ENCODE measurements at regions not wholly inside any gene's neighbourhood (a gene's known extent, or its start where the extent isn't known, plus 50 kb on each side); places are given as distances from the start of the nearest gene placed in this dataset.

GRCh38 chr13:31049083-31049482, 112.6 kb downstream of the HSPH1 start:
- no peak for DNase-seq (ENCODE audit: low read depth)

- DNase-seq (ENCODE audit: low read depth): peak; percentile 22
Observed at GRCh38 chr13:31048521-31048920, 113.2 kb downstream of the HSPH1 start.

- peak; percentile 6 for DNase-seq (ENCODE audit: low read depth)
Observed at GRCh38 chr13:31046711-31047279, 114.3 kb downstream of the TEX26 start.

DNA sequence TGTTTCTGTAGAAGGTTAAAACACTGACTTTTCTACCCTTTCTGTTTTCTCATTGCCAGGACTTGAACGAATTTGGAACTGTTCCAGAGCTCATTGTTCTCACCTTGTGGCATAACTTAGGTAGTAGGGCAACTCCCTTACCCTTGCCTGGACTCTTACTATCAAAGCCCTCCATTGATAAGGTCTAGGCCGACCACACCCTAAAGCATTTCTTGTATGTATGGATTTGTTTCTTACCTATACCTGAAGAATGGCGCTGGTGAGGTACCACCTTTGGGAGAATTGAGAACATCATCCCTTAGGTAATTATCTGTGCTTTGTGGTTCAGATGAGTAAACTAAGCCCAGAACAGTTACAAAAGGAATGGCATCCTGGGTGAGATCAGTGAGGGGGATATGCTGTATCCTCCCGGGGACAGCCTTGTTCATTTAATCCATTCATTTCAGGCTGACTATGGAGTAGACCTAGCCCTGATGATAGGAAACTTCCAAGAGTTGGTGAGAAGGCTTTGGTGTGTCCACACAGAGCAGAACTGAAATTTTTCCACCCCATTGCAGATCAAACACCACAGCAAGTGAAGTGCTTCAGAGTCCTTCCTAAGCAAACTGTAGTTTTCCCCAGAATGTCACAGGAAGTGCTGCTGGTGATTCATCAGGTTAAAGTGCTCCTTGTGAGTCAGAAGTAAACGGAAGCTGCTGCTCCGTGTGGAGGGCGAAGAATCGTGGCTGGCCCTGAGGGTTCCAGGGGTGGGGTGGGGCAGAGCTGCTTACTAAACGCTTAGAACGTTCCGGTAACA, 113.0 kb downstream of the TEX26 start:
- peak; percentile 99 for DNase-seq (ENCODE audit: low read depth)

DNA sequence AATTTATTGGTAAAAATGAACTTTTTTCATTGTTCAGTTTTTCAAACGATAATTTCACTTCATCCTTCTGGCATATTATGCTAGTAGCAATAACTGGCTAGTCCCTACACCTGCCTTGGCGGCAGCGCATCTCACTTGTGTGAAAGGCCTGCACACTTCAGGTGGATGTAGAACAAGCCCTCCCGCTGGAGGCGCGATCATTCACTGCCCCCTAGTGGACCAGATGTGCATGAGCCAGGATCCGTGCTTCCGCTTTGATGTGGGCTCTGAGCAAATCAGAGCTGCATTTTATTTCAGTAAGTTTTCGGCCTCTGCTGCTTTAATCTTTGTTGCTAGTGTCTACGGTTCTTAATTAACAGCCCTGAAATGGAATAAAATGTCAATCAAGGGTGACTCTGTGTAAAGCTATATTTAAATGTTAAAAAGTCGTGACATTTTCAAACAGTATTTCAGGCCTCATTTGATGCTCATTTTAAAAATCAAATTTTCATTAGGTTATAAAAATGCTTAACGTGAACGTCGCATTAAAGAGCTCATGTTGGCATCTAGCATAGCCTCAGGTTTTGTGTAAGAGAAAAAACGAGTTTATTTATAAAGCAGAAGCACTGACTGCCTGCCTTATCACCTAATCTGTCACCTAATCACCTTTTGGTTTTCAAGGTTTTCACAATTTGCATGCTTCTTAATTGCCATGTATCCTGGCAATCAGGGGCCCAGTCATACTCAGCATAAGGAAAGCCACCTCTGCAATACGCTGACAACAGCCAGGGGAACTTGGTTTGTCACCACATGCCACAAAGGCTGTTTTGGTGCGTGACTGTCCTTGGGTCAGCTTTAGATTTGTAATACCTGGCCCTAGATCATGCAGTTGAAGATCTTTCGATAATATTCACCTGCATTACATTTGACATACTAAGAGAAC, 112.2 kb downstream of the TEX26 start:
- peak; percentile 85 for DNase-seq (ENCODE audit: low read depth)

GRCh38 chr13:31043957-31044356, 111.5 kb downstream of the TEX26 start:
- DNase-seq (ENCODE audit: low read depth): no peak

DNA sequence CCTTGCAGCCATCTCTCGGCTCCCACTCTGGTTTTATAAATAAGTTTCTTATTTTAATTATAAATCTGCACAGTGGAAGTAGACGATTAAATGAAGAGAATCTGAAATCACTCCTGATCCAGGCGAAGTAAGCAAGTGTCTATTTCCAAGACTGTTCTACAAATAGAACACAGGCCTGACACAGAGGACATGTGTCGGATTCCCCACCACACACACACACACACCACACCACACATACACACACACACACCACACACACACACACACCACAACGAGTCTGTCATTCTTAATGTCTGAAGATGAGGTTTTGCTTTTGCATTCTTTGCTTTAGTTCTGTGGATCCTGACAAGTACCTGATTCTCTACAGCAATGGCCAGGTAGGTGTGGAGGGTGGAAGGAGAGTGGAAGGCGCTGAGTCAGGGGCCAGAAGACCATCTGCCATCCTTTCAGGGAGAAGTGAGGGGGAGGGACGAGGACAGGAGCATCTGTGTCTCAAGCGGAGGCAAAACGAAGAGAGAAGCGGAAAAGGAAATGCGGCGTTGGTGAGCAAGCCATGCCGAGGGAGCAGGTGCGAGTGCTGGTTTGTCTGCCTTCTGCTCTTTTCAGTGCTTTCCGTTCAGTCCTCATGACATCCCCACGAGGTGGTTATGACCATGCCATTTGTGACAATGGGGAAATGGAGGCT, 110.2 kb downstream of the TEX26 start:
- DNase-seq (ENCODE audit: low read depth): no peak

- no peak for DNase-seq (ENCODE audit: low read depth)
Observed at GRCh38 chr13:31042049-31042448, 109.6 kb downstream of the TEX26 start.

DNA sequence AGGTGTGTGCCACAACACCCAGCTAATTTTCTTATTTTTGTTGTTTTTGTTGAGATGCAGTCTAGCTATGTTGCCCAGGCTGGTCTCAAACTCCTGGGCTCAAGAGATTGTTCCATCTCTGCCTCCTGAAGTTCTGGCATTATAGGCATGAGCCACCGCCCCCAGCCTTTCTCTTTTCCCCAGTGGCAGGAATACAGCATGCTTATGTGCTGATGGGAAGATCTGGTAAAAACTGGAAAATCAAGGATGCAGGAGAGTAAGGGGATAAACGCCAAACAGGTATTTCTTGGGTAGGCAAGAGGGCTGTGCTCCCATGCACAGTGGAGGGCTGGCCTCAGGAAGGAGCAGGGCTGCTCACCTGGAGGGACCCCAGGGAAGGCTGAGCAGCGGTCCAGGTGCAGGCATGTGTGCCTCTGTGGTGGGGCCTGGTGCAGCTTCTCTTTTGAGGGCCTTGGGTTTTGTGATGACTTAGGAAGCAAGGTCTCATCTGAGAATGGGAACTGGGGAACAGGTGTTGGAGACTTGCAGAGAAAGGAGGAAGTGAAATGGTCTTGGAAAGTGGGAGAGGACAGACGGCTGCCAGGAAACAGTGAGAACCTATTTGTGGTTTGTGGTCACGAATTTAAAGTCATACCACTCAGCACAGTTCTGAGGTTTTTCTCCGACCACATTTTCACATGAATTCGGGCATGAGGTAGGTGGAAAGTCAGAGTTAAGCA, 106.5 kb downstream of the TEX26 start:
- peak; percentile 62 for DNase-seq (ENCODE audit: low read depth)

- no peak for DNase-seq (ENCODE audit: low read depth)
Observed at GRCh38 chr13:31037874-31038500, 105.5 kb downstream of the TEX26 start.

GRCh38 chr13:31036731-31037695, 104.6 kb downstream of the TEX26 start:
- no peak for DNase-seq (ENCODE audit: low read depth)

DNA sequence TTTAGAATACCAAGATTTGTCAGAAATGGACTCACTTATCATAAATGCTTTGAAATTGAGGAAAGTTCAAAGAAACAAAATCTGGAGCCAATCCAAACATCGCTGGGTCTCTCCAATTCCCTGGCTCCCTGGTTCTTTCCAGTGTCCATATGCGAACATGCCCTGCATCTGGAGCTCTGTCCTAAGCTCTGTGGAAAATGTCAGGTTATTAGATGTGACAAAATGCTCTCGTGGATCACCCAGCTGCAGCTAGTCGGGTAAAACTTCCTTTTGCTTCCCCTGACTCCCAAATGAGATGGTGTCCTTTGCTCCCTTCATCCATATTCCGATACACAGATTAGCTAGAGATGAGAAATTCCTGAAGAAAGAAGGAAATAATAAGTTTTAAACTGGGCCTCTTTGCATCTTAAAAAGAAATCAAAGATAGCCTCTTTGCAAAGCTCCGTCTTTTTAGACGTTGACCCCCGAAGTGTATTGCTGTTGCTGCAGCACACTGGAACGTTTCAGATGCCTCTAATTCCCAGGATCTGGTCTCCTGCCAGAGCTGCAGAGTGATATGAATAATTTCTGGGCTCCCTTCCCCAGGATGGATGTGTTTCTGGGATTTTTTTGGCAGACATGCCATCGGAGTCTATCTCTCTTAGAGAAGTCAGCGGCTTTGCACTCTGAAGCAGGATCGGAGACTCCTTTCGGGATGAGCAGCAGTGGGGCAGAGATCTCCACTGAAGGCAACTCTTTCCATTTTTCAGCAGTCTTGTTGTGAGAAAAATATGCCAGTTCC, 102.9 kb downstream of the TEX26 start:
- no peak for DNase-seq (ENCODE audit: low read depth)

GRCh38 chr13:31032528-31033113, 100.2 kb downstream of the TEX26 start:
- DNase-seq (ENCODE audit: low read depth): no peak

- no peak for DNase-seq (ENCODE audit: low read depth)
Observed at GRCh38 chr13:31031482-31031881, 99.0 kb downstream of the TEX26 start.

- no peak for DNase-seq (ENCODE audit: low read depth)
Observed at GRCh38 chr13:31029102-31029501, 96.6 kb downstream of the TEX26 start.

DNA sequence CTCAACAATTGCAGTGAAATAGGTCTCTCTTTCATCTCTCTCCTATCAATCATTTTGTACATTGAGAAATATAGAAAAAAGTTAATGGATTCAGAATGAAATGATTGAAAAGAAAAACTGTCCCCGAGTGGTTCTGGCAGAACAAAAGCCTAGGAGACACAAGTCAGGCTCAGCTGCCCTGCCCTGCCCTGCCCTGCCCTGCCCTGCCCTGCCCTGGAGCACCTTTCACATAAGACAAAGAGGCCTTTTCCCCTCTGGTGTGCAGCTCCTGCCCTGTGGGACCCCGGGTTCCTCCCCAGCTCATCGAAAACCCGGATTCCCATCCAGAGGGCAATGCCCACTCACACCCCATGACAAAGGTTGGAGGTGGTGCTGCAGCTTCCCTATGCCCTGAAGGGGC, 94.7 kb downstream of the TEX26 start:
- no peak for DNase-seq (ENCODE audit: low read depth)

Data from ELR (cell line).